WTC11 (cell line): ENCODE measurements at regions not wholly inside any gene's neighbourhood (a gene's known extent, or its start where the extent isn't known, plus 50 kb on each side); places are given as distances from the start of the nearest gene placed in this dataset.

ENCODE experiments used
- ATAC-seq: fragments of 200-7000 bp; cut with Tn5 transposase; 2 replicates; pipeline ENCODE4 v1.10.0; 2021; ENCODE audit warnings: mild to moderate bottlenecking, moderate library complexity
- CTCF ChIA-PET: fragments of 300-600 bp; sonication (Branson Sonifier 250); formaldehyde crosslinking; loops from one replicate; lab custom pipeline; 2021; ENCODE audit warnings: antibody characterized with exemption; lab: Charles Lee
- POLR2A ChIA-PET: fragments of 350-600 bp; sonication (Branson Sonifier 250); formaldehyde crosslinking; loops from one replicate; lab custom pipeline; 2021; ENCODE audit warnings: antibody characterized with exemption; lab: Charles Lee
- DNase-seq: peaks from one replicate; pipeline ENCODE4 v3.0.0; 2021; ENCODE audit warnings: low spot score
- H3K27ac Mint-ChIP-seq: 2 replicates; pipeline ENCODE4 v1.8.0; 2021; ENCODE audit warnings: mixed read lengths
- H3K27me3 Mint-ChIP-seq: 2 replicates; pipeline ENCODE4 v1.8.0; 2021; ENCODE audit warnings: low read depth, mild to moderate bottlenecking, moderate library complexity, mixed read lengths
- H3K36me3 Mint-ChIP-seq: 2 replicates; pipeline ENCODE4 v1.8.0; 2021; ENCODE audit warnings: mixed read lengths
- H3K4me1 Mint-ChIP-seq: 2 replicates; pipeline ENCODE4 v1.8.0; 2022; ENCODE audit warnings: mixed read lengths
- H3K4me3 Mint-ChIP-seq: 2 replicates; pipeline ENCODE4 v1.8.0; 2021; ENCODE audit warnings: mild to moderate bottlenecking, moderate library complexity, mixed read lengths
- H3K9me3 Mint-ChIP-seq: 2 replicates; pipeline ENCODE4 v1.8.0; 2021; ENCODE audit warnings: mixed read lengths
- ATF1 ChIP-seq: sonication (generic); formaldehyde crosslinking; IDR thresholded peaks from 2 replicates; pipeline ENCODE4 v1.8.1; 2023; ENCODE audit warnings: mild to moderate bottlenecking, moderate library complexity, missing genetic modification reagents
- E2F4 ChIP-seq: sonication (generic); formaldehyde crosslinking; IDR thresholded peaks from 2 replicates; pipeline ENCODE4 v1.8.1; 2022; ENCODE audit warnings: low read depth, mild to moderate bottlenecking, moderate library complexity, missing genetic modification reagents, borderline replicate concordance
- ELF4 ChIP-seq: sonication (generic); formaldehyde crosslinking; IDR thresholded peaks from 2 replicates; pipeline ENCODE4 v1.8.1; 2022; ENCODE audit warnings: low read depth, mild to moderate bottlenecking, moderate library complexity, missing genetic modification reagents
- ETV6 ChIP-seq: sonication (generic); formaldehyde crosslinking; IDR thresholded peaks from 2 replicates; pipeline ENCODE4 v1.8.1; 2022; ENCODE audit warnings: mild to moderate bottlenecking, missing genetic modification reagents
- IRF1 ChIP-seq: sonication (generic); formaldehyde crosslinking; IDR thresholded peaks from 2 replicates; pipeline ENCODE4 v1.8.0; 2023; ENCODE audit warnings: missing genetic modification reagents
- JAZF1 ChIP-seq: fragments of 250-450 bp; sonication (Bioruptor Pico); IDR thresholded peaks from 2 replicates; pipeline ENCODE4 v1.9.0; 2021; ENCODE audit warnings: moderate library complexity, mild to moderate bottlenecking, inconsistent platforms
- MYBL2 ChIP-seq: sonication (generic); formaldehyde crosslinking; IDR thresholded peaks from 2 replicates; pipeline ENCODE4 v1.8.1; 2023; ENCODE audit warnings: mild to moderate bottlenecking, moderate library complexity, missing genetic modification reagents
- SOX15 ChIP-seq: fragments of 250-450 bp; sonication (Bioruptor Pico); IDR thresholded peaks from 2 replicates; pipeline ENCODE4 v1.9.0; 2021; ENCODE audit warnings: mild to moderate bottlenecking
- SP1 ChIP-seq: sonication (generic); formaldehyde crosslinking; conservative IDR thresholded peaks from 2 replicates; pipeline ENCODE4 v1.8.1; 2022; ENCODE audit warnings: missing genetic modification reagents
- TP53 ChIP-seq: sonication (generic); formaldehyde crosslinking; IDR thresholded peaks from 2 replicates; pipeline ENCODE4 v1.8.1; 2023; ENCODE audit warnings: mild to moderate bottlenecking, missing genetic modification reagents
- ZNF121 ChIP-seq: sonication (generic); formaldehyde crosslinking; IDR thresholded peaks from 2 replicates; pipeline ENCODE4 v1.8.0; 2023; ENCODE audit warnings: missing genetic modification reagents
- ZNF263 ChIP-seq: sonication (generic); formaldehyde crosslinking; IDR thresholded peaks from 2 replicates; pipeline ENCODE4 v1.8.1; 2022; ENCODE audit warnings: low read depth, mild to moderate bottlenecking, moderate library complexity, missing genetic modification reagents
- ZNF423 ChIP-seq: fragments of 250-450 bp; sonication (Bioruptor Pico); IDR thresholded peaks from 2 replicates; pipeline ENCODE4 v2.1.2; 2022; ENCODE audit warnings: mild to moderate bottlenecking, moderate library complexity
- ZNF671 ChIP-seq: fragments of 250-450 bp; sonication (Bioruptor Pico); IDR thresholded peaks from 2 replicates; pipeline ENCODE4 v1.8.0; 2021; ENCODE audit warnings: mild to moderate bottlenecking
- TF ChIP-seq, protein P1 (sequence below): fragments of 200-600 bp; IDR thresholded peaks from 2 replicates; pipeline ENCODE4 v1.8.0; 2022; ENCODE audit warnings: antibody characterized with exemption
- TF ChIP-seq, protein P2 (sequence below): sonication (generic); formaldehyde crosslinking; IDR thresholded peaks from 2 replicates; pipeline ENCODE4 v1.8.0; 2023; ENCODE audit warnings: missing genetic modification reagents, mild to moderate bottlenecking, borderline replicate concordance
- TF ChIP-seq, protein P3 (sequence below): sonication (generic); formaldehyde crosslinking; IDR thresholded peaks from 2 replicates; pipeline ENCODE4 v1.8.0; 2022; ENCODE audit warnings: mild to moderate bottlenecking, missing genetic modification reagents
- TF ChIP-seq, protein P4 (sequence below): fragments of 250-450 bp; sonication (Bioruptor Pico); IDR thresholded peaks from 2 replicates; pipeline ENCODE4 v1.9.0; 2021; ENCODE audit warnings: moderate library complexity, mild to moderate bottlenecking, inconsistent platforms, borderline replicate concordance
- TF ChIP-seq, protein P5 (sequence below): fragments of 250-450 bp; sonication (Bioruptor Pico); IDR thresholded peaks from 2 replicates; pipeline ENCODE4 v1.8.0; 2021; ENCODE audit warnings: mild to moderate bottlenecking
- TF ChIP-seq, protein P6 (sequence below): sonication (generic); formaldehyde crosslinking; IDR thresholded peaks from 2 replicates; pipeline ENCODE4 v1.8.1; 2023; ENCODE audit warnings: mild to moderate bottlenecking, missing genetic modification reagents

- TF ChIP-seq IRF1 (CRISPR knock-in tag) (no peak), ZNF263 (no peak), SP1 (CRISPR knock-in tag) (no peak), E2F4 (CRISPR knock-in tag) (no peak)
These were observed 1858.6 kb upstream of the CDH9 start (continued) for GRCh38 chr5:28896949-28897348.

DNA sequence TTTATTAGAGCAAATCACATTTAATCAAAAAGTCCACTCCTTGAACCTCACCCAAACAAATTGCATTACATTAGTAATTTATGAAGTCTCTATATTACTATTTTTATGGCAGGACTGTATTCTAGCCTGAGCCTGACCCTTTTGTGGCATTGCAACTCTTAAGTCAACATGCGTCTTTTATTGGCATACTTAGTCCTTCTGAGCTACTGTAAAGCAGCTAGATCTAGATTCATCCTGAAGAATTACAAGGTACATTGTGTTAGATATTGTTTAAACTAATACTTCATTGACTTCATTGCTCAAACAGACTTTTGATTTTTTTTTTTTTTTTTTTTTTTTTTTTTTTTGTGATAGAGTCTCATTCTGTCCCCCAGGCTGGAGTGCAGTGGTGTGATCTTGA, 1842.5 kb upstream of the CDH9 start:
- no peak for ATAC-seq
- Mint-ChIP-seq H3K27me3 (no peaks in the 10 kb centered on the region), H3K27ac (no peak overlapping the region), H3K4me3 (no peak overlapping the region), H3K9me3 (peaks cover 41% of the 10 kb centered on the region), H3K36me3 (peaks cover 14% of the 10 kb centered on the region), H3K4me1 (no peaks in the 10 kb centered on the region)
- TF ChIP-seq ZNF121 (CRISPR knock-in tag) (no peak), ELF4 (CRISPR knock-in tag) (no peak), JAZF1 (CRISPR knock-in tag) (no peak), SOX15 (CRISPR knock-in tag) (no peak), TP53 (CRISPR knock-in tag) (no peak), ETV6 (CRISPR knock-in tag) (no peak), ATF1 (CRISPR knock-in tag) (no peak)
- TF ChIP-seq, protein P1, sequence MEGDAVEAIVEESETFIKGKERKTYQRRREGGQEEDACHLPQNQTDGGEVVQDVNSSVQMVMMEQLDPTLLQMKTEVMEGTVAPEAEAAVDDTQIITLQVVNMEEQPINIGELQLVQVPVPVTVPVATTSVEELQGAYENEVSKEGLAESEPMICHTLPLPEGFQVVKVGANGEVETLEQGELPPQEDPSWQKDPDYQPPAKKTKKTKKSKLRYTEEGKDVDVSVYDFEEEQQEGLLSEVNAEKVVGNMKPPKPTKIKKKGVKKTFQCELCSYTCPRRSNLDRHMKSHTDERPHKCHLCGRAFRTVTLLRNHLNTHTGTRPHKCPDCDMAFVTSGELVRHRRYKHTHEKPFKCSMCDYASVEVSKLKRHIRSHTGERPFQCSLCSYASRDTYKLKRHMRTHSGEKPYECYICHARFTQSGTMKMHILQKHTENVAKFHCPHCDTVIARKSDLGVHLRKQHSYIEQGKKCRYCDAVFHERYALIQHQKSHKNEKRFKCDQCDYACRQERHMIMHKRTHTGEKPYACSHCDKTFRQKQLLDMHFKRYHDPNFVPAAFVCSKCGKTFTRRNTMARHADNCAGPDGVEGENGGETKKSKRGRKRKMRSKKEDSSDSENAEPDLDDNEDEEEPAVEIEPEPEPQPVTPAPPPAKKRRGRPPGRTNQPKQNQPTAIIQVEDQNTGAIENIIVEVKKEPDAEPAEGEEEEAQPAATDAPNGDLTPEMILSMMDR = no peak
- TF ChIP-seq, protein P2, sequence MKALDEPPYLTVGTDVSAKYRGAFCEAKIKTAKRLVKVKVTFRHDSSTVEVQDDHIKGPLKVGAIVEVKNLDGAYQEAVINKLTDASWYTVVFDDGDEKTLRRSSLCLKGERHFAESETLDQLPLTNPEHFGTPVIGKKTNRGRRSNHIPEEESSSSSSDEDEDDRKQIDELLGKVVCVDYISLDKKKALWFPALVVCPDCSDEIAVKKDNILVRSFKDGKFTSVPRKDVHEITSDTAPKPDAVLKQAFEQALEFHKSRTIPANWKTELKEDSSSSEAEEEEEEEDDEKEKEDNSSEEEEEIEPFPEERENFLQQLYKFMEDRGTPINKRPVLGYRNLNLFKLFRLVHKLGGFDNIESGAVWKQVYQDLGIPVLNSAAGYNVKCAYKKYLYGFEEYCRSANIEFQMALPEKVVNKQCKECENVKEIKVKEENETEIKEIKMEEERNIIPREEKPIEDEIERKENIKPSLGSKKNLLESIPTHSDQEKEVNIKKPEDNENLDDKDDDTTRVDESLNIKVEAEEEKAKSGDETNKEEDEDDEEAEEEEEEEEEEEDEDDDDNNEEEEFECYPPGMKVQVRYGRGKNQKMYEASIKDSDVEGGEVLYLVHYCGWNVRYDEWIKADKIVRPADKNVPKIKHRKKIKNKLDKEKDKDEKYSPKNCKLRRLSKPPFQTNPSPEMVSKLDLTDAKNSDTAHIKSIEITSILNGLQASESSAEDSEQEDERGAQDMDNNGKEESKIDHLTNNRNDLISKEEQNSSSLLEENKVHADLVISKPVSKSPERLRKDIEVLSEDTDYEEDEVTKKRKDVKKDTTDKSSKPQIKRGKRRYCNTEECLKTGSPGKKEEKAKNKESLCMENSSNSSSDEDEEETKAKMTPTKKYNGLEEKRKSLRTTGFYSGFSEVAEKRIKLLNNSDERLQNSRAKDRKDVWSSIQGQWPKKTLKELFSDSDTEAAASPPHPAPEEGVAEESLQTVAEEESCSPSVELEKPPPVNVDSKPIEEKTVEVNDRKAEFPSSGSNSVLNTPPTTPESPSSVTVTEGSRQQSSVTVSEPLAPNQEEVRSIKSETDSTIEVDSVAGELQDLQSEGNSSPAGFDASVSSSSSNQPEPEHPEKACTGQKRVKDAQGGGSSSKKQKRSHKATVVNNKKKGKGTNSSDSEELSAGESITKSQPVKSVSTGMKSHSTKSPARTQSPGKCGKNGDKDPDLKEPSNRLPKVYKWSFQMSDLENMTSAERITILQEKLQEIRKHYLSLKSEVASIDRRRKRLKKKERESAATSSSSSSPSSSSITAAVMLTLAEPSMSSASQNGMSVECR (CRISPR knock-in tag) = no peak
- TF ChIP-seq, protein P3, sequence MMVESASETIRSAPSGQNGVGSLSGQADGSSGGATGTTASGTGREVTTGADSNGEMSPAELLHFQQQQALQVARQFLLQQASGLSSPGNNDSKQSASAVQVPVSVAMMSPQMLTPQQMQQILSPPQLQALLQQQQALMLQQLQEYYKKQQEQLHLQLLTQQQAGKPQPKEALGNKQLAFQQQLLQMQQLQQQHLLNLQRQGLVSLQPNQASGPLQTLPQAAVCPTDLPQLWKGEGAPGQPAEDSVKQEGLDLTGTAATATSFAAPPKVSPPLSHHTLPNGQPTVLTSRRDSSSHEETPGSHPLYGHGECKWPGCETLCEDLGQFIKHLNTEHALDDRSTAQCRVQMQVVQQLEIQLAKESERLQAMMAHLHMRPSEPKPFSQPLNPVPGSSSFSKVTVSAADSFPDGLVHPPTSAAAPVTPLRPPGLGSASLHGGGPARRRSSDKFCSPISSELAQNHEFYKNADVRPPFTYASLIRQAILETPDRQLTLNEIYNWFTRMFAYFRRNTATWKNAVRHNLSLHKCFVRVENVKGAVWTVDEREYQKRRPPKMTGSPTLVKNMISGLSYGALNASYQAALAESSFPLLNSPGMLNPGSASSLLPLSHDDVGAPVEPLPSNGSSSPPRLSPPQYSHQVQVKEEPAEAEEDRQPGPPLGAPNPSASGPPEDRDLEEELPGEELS = no peak
- CTCF ChIA-PET = no interaction called here
- POLR2A ChIA-PET = no interaction called here
- no peak for DNase-seq

GRCh38 chr5:28877050-28877449, 1838.7 kb upstream of the CDH9 start:
- Mint-ChIP-seq H3K36me3 (peaks cover 5% of the 10 kb centered on the region), H3K9me3 (peaks cover 28% of the 10 kb centered on the region), H3K27ac (no peak overlapping the region), H3K4me1 (no peaks in the 10 kb centered on the region), H3K4me3 (no peak overlapping the region), H3K27me3 (no peaks in the 10 kb centered on the region)
- DNase-seq (no peak), ATAC-seq (no peak)
- ChIA-PET POLR2A (no interaction called here), CTCF (no interaction called here)
- TF ChIP-seq, protein P4, sequence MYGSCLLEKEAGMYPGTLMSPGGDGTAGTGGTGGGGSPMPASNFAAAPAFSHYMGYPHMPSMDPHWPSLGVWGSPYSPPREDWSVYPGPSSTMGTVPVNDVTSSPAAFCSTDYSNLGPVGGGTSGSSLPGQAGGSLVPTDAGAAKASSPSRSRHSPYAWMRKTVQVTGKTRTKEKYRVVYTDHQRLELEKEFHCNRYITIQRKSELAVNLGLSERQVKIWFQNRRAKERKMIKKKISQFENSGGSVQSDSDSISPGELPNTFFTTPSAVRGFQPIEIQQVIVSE (CRISPR knock-in tag) = no peak
- TF ChIP-seq TP53 (CRISPR knock-in tag) = no peak
- TF ChIP-seq IRF1 (CRISPR knock-in tag) = no peak
- no peak for TF ChIP-seq ZNF671 (CRISPR knock-in tag)
- TF ChIP-seq, protein P5, sequence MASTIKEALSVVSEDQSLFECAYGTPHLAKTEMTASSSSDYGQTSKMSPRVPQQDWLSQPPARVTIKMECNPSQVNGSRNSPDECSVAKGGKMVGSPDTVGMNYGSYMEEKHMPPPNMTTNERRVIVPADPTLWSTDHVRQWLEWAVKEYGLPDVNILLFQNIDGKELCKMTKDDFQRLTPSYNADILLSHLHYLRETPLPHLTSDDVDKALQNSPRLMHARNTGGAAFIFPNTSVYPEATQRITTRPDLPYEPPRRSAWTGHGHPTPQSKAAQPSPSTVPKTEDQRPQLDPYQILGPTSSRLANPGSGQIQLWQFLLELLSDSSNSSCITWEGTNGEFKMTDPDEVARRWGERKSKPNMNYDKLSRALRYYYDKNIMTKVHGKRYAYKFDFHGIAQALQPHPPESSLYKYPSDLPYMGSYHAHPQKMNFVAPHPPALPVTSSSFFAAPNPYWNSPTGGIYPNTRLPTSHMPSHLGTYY = no peak
- no peak for TF ChIP-seq ZNF423 (CRISPR knock-in tag)
- no peak for TF ChIP-seq MYBL2 (CRISPR knock-in tag)
- TF ChIP-seq, protein P6, sequence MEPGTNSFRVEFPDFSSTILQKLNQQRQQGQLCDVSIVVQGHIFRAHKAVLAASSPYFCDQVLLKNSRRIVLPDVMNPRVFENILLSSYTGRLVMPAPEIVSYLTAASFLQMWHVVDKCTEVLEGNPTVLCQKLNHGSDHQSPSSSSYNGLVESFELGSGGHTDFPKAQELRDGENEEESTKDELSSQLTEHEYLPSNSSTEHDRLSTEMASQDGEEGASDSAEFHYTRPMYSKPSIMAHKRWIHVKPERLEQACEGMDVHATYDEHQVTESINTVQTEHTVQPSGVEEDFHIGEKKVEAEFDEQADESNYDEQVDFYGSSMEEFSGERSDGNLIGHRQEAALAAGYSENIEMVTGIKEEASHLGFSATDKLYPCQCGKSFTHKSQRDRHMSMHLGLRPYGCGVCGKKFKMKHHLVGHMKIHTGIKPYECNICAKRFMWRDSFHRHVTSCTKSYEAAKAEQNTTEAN = no peak
